SU-DHL-6 (cell line): ENCODE measurements at regions not wholly inside any gene's neighbourhood (a gene's known extent, or its start where the extent isn't known, plus 50 kb on each side); places are given as distances from the start of the nearest gene placed in this dataset.

Experiments
- H2AFZ ChIP-seq: fragments of 200-600 bp; sonication (generic); 2 replicates; pipeline ENCODE4 v1.6.1; 2014; ENCODE audit warnings: low read depth, mild to moderate bottlenecking, moderate library complexity, mixed read lengths, antibody characterized with exemption, low read length; ENCODE audit not compliant: severe bottlenecking
- H3F3A ChIP-seq: fragments of 200-600 bp; shearing (Covaris generic); 2 replicates; pipeline ENCODE4 v1.6.0; 2016; ENCODE audit warnings: antibody characterized with exemption, mild to moderate bottlenecking; ENCODE audit not compliant: insufficient read depth
- H3K27ac ChIP-seq: fragments of 200-600 bp; sonication (generic); 2 replicates; pipeline ENCODE4 v1.5.1; 2016; ENCODE audit warnings: low read depth, mild to moderate bottlenecking, low read length, moderate library complexity, mixed read lengths
- H3K27me3 ChIP-seq: fragments of 200-600 bp; sonication (generic), shearing (Covaris generic); 2 replicates; pipeline ENCODE4 v1.6.0; 2014; ENCODE audit warnings: mild to moderate bottlenecking, low read length
- H3K36me3 ChIP-seq: fragments of 200-600 bp; sonication (generic); 2 replicates; pipeline ENCODE4 v1.6.1; 2014; ENCODE audit warnings: mild to moderate bottlenecking, low read length, mixed read lengths
- H3K4me2 ChIP-seq: fragments of 300-600, 200-600 bp; shearing (Covaris generic), sonication (generic); 2 replicates; pipeline ENCODE4 v1.6.0; 2014; ENCODE audit warnings: low read length, low read depth, mild to moderate bottlenecking; ENCODE audit not compliant: poor library complexity, severe bottlenecking
- H3K4me3 ChIP-seq: fragments of 200-600 bp; sonication (generic); 2 replicates; pipeline ENCODE4 v1.5.1; 2014; ENCODE audit warnings: antibody characterized with exemption, low read length, mild to moderate bottlenecking, mixed read lengths; ENCODE audit not compliant: insufficient read depth, poor library complexity, severe bottlenecking
- H3K79me2 ChIP-seq: fragments of 200-600 bp; sonication (generic); 2 replicates; pipeline ENCODE4 v1.6.1; 2014; ENCODE audit warnings: mild to moderate bottlenecking, low read length, moderate library complexity; ENCODE audit not compliant: insufficient read depth
- H3K9ac ChIP-seq: fragments of 200-600 bp; sonication (generic); 2 replicates; pipeline ENCODE4 v1.7.0; 2014; ENCODE audit warnings: mild to moderate bottlenecking, low read length
- H3K9me2 ChIP-seq: fragments of 200-600 bp; sonication (generic); replicated peaks from 2 replicates; pipeline ENCODE4 v1.6.1; 2014; ENCODE audit warnings: low read length; ENCODE audit not compliant: insufficient read depth
- H3K9me3 ChIP-seq: fragments of 200-600 bp; sonication (generic); 2 replicates; pipeline ENCODE4 v1.6.1; 2014; ENCODE audit warnings: low read length, mixed read lengths; ENCODE audit not compliant: insufficient read depth
- H4K20me1 ChIP-seq: fragments of 200-600 bp; sonication (generic); 2 replicates; pipeline ENCODE4 v1.6.1; 2014; ENCODE audit warnings: low read depth, mild to moderate bottlenecking, antibody characterized with exemption, low read length, moderate library complexity, mixed read lengths
- CTCF ChIP-seq: fragments of 200-600 bp; sonication (generic); IDR thresholded peaks from one replicate; pipeline ENCODE4 v1.5.1; 2017; ENCODE audit warnings: antibody characterized with exemption, mild to moderate bottlenecking, low read length, moderate library complexity; ENCODE audit not compliant: insufficient read depth, poor library complexity, severe bottlenecking
- EZH2phosphoT487 ChIP-seq: fragments of 200-600 bp; sonication (generic), shearing (Covaris generic); conservative IDR thresholded peaks from 2 replicates; pipeline ENCODE4 v1.6.1; 2018; ENCODE audit warnings: mild to moderate bottlenecking, antibody characterized with exemption, low read length, moderate library complexity, mixed read lengths

GRCh38 chr9:27747450-27747849 lies 174.2 kb upstream of the C9orf72 start:
- TF ChIP-seq CTCF (no peak), EZH2phosphoT487 (no peak)
- H3K4me3 ChIP-seq: no peak overlapping the region
- H2AFZ ChIP-seq: no peak overlapping the region
- no peak overlapping the region for H3K4me2 ChIP-seq
- H3F3A ChIP-seq: no peaks in the 10 kb centered on the region
- no peaks in the 10 kb centered on the region for H3K36me3 ChIP-seq
- no peak overlapping the region for H3K9ac ChIP-seq
- H4K20me1 ChIP-seq: no peaks in the 10 kb centered on the region
- H3K9me3 ChIP-seq: no peaks in the 10 kb centered on the region
- no peak overlapping the region for H3K27ac ChIP-seq
- no peaks in the 10 kb centered on the region for H3K79me2 ChIP-seq
- no peaks in the 10 kb centered on the region for H3K9me2 ChIP-seq
- no peaks in the 10 kb centered on the region for H3K27me3 ChIP-seq

- TF ChIP-seq EZH2phosphoT487 (no peak), CTCF (no peak)
- H3K27me3 ChIP-seq: no peaks in the 10 kb centered on the region
- H3K4me2 ChIP-seq: no peak overlapping the region
- no peak overlapping the region for H3K4me3 ChIP-seq
- H3K9me2 ChIP-seq: no peaks in the 10 kb centered on the region
- no peaks in the 10 kb centered on the region for H3K36me3 ChIP-seq
- no peak overlapping the region for H3K9ac ChIP-seq
- no peaks in the 10 kb centered on the region for H3K79me2 ChIP-seq
- H2AFZ ChIP-seq: no peak overlapping the region
- no peaks in the 10 kb centered on the region for H4K20me1 ChIP-seq
- H3K9me3 ChIP-seq: no peaks in the 10 kb centered on the region
- H3K27ac ChIP-seq: no peak overlapping the region
- H3F3A ChIP-seq: no peaks in the 10 kb centered on the region
Observed at GRCh38 chr9:27749838-27750237, 176.6 kb upstream of the C9orf72 start.

GRCh38 chr9:27750566-27750965 lies 177.3 kb upstream of the C9orf72 start:
- no peaks in the 10 kb centered on the region for H3K9me2 ChIP-seq
- no peak overlapping the region for H2AFZ ChIP-seq
- no peak overlapping the region for H3K27ac ChIP-seq
- no peaks in the 10 kb centered on the region for H3F3A ChIP-seq
- H3K4me2 ChIP-seq: no peak overlapping the region
- H3K9me3 ChIP-seq: no peaks in the 10 kb centered on the region
- TF ChIP-seq EZH2phosphoT487: no peak
- no peak for TF ChIP-seq CTCF
- H3K27me3 ChIP-seq: no peaks in the 10 kb centered on the region
- H3K36me3 ChIP-seq: no peaks in the 10 kb centered on the region
- H3K79me2 ChIP-seq: no peaks in the 10 kb centered on the region
- no peaks in the 10 kb centered on the region for H4K20me1 ChIP-seq
- H3K4me3 ChIP-seq: no peak overlapping the region
- H3K9ac ChIP-seq: no peak overlapping the region
